ENCODE measurements at regions not wholly inside any gene's neighbourhood (a gene's known extent, or its start where the extent isn't known, plus 50 kb on each side); places are given as distances from the start of the nearest gene placed in this dataset.
A peak's percentile ranks its signal among the peaks of the same experiment; 100 is the strongest.

DNA sequence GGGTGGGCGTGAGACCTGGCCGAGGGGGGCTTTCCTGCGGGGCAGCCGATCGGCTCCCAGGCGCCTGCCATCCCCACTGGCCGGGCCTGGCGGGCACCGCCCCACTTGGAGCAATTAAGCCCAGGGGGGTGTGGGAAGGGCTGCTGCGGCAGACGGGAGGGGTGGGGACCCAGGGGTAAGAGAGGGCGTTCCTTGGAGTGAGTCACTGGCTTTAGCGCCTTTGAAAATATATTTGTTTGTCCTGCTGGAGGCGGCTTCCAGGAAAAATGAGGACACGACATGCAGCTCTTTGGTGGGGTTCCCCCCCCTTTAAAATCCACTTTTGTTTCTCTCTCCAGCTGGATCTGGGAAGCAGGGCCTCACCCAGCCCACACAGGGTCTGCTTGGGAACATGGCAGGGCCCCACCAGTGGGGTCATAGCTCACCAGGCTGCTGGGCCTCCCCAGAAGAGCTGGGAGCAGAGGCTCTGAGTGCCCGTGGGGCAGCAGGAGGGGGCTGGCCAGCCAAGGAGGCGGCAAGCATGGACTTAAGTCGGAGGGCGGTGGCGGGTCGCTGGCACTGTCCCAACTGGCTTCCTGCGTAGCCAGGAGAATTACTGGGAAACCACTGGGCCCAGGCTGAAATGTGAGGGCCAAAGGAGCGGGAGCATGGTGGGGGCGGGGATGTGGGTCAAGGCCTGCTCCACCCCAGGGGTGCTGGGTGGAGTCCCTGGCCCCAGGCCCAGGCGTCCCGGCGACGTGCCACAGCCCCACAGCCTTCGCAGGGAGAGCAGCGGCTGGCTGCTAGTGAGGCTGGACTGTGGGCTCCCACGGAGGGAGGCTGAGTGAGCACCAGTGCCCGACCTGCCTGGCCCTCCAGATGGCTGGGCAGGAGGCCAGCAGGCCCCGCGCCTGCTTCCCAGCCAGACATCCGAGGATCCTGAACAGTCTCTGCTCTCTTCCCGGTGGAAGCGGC lies 128.0 kb downstream of the RFLNA start:
- TF ChIP-seq, protein P1, sequence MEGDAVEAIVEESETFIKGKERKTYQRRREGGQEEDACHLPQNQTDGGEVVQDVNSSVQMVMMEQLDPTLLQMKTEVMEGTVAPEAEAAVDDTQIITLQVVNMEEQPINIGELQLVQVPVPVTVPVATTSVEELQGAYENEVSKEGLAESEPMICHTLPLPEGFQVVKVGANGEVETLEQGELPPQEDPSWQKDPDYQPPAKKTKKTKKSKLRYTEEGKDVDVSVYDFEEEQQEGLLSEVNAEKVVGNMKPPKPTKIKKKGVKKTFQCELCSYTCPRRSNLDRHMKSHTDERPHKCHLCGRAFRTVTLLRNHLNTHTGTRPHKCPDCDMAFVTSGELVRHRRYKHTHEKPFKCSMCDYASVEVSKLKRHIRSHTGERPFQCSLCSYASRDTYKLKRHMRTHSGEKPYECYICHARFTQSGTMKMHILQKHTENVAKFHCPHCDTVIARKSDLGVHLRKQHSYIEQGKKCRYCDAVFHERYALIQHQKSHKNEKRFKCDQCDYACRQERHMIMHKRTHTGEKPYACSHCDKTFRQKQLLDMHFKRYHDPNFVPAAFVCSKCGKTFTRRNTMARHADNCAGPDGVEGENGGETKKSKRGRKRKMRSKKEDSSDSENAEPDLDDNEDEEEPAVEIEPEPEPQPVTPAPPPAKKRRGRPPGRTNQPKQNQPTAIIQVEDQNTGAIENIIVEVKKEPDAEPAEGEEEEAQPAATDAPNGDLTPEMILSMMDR (IDR thresholded peaks at IDR 0.05; ENCODE audit: insufficient read depth, low read length): peak; percentile 5
- DNase-seq (ENCODE audit: low read depth): peak; percentile 99
- peak overlapping the region; percentile 40 for H3K4me3 ChIP-seq (ENCODE audit: low read depth, low read length)

DNA sequence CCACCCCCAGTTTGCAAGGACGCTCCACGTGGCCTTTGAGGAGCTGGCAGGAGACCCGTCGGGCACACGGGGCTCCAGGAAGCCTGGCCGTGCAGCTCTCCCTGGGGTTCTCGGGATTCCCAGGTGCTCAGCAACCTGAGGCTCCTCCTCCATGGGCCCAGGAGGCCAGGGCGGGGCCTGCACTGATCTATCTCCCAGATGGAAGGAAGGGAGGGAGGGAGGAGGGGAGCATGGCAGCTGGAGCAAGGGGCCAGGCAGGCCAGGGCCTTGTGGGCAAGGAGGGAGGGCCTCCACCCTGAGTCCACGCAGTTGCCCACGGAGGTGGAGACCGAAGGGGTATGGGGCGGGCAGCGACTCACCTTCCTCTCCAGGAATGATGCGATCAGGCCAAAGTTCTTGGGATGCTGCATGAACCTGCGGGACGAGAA lies 127.3 kb downstream of the RFLNA start:
- peak overlapping the region; percentile 40 for H3K4me3 ChIP-seq (ENCODE audit: low read depth, low read length)
- DNase-seq (ENCODE audit: low read depth): peak; percentile 23

DNA sequence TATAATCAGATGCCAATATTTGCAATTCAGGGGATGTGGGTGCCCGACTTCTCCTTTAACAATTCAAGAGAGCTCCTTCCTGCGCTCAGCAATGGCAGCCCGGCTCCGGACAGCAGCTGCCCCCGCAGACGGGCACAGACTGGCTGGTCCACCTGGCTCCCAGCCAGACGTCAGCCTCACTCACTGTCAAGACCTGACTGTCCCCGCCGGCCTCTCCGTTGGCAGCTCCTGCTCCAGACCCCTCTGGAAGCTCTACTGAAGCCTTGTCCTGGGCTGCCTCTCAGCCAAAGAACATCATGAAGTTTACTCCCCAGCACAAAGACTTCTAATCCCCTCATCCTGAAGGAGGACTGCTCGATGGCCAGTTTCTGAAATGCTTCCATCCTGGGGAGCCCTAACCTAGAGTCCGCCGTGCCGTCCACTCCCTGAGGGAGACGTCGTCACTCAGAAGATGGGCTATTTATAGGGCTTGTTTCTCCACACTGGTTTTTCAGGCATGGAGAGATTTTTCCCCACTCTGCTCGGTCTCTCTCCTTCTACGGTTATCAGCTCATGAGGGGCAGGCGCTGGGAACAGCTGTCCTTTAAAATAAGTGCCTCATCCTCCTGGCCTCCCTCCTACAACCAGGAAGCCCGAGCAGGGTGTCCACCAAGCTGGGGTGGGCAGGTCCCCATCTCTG lies 126.2 kb downstream of the RFLNA start:
- DNase-seq (ENCODE audit: low read depth): no peak
- no peak overlapping the region for H3K4me3 ChIP-seq (ENCODE audit: low read depth, low read length)
- TF ChIP-seq, protein P1 (IDR thresholded peaks at IDR 0.05; ENCODE audit: insufficient read depth, low read length): no peak

More for the DNA sequence above, 127.3 kb downstream of the RFLNA start:
- TF ChIP-seq, protein P1 (IDR thresholded peaks at IDR 0.05; ENCODE audit: insufficient read depth, low read length): no peak

DNA sequence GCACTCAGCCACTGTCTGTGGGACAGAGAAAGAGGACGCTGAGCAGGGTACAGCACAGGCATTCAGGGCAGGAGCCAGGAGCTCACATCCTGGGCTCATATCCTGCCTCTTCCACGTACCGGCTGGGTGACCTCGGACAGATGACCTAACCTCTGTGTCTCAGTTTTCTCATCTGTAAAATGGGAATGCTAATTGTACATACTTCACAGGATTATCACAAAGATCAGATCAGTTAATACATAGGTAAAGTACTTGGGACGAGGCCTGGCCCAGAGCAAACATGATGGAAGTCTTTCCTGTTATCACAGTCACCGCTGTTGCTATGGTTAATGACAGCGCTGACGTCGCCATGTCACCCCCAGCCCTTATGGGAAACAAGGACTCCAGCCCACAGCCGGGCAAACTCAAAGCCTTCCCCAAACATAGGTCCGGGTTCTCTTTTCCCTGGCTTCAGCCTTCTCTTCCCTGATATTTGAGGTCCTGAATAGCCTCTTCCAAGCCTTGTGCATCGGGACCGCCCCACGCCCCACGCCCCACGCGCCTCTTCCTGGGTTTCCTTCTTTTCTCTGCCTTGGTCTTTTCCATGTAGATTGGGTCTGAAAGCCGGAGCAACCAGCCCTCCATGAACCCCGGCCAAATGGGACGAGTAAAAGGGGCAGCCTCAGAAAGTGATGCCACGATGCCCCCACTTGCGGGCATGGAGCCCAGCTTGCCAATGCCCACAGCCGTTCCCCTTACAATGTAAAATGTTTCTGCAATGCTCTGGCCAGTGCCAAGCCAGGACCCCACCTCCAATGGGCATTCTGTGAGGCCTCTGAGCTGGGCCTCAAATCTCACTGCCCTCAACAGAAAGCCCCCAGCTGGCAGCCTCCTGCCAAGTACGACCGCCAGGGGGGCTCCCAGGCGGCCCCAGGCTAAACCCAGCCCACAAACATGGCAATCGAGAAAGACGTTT lies 125.4 kb downstream of the RFLNA start:
- TF ChIP-seq, protein P1 (IDR thresholded peaks at IDR 0.05; ENCODE audit: insufficient read depth, low read length): no peak
- no peak overlapping the region for H3K4me3 ChIP-seq (ENCODE audit: low read depth, low read length)
- no peak for DNase-seq (ENCODE audit: low read depth)

DNA sequence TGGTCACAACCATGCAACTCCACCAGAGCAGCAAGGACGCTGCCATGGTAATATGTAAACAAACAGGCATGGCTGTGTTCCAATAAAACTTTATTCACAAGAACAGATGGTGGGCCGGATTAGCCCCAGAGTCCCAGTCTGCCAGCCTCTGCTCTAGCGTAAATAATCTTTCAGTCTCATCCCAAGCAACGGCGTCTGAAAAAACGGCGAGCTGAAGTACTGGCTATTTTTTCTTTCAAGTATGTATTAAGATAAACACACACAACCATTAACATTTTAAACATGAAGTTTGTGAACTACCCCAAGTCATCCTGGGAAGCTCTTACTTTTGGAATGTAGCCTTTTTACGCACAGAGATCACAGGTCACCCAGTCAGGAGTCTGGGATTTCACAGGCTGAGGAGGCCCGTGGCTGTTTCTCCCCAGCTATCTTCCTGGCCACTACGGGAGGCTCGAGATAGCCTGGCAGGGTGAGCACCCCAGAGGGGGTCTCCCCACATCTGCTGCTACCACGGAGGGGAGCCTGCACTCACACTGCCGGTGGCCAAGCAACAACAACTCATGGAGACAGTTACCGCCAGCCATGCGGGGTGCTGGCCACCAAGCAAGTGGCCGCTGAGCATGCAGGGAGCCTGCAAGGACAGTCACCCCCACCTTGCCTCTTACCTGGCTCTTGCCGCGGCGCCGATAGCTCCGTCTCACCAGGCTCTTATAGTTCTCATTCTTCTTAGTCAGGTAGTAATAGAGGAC lies 124.6 kb downstream of the RFLNA start:
- DNase-seq (ENCODE audit: low read depth): no peak
- H3K4me3 ChIP-seq (ENCODE audit: low read depth, low read length): no peak overlapping the region
- TF ChIP-seq, protein P1 (IDR thresholded peaks at IDR 0.05; ENCODE audit: insufficient read depth, low read length): no peak
